ES-I3 (cell line): ENCODE measurements at regions not wholly inside any gene's neighbourhood (a gene's known extent, or its start where the extent isn't known, plus 50 kb on each side); places are given as distances from the start of the nearest gene placed in this dataset.

ENCODE experiments used
- H3K36me3 ChIP-seq: 2 replicates; pipeline ENCODE4 v1.6.1; 2013; ENCODE audit warnings: mild to moderate bottlenecking, low read length, control low read depth, moderate library complexity; ENCODE audit not compliant: insufficient read depth
- H3K4me1 ChIP-seq: 2 replicates; pipeline ENCODE4 v1.6.1; 2013; ENCODE audit warnings: mild to moderate bottlenecking, control low read depth, low read length; ENCODE audit not compliant: insufficient read depth
- H3K9ac ChIP-seq: 2 replicates; pipeline ENCODE4 v1.6.1; 2013; ENCODE audit warnings: low read depth, mild to moderate bottlenecking, low read length, moderate library complexity
- H3K9me3 ChIP-seq: 2 replicates; pipeline ENCODE4 v1.6.1; 2013; ENCODE audit warnings: mild to moderate bottlenecking, low read length, moderate library complexity; ENCODE audit not compliant: control insufficient read depth, insufficient read depth

GRCh38 chr6:19320111-19320581 lies 517.0 kb upstream of the ID4 start:
- Histone ChIP-seq H3K36me3 (no peaks in the 10 kb centered on the region), H3K9me3 (no peaks in the 10 kb centered on the region), H3K4me1 (no peaks in the 10 kb centered on the region), H3K9ac (no peak overlapping the region)

- Histone ChIP-seq H3K36me3 (no peaks in the 10 kb centered on the region), H3K9me3 (no peaks in the 10 kb centered on the region), H3K9ac (no peak overlapping the region), H3K4me1 (0 out of 2 replicates have a peak, but pooled peaks cover 2% of the 10 kb centered on the region)
Measured at GRCh38 chr6:19322691-19323485, 514.3 kb upstream of the ID4 start.

- H3K9me3 ChIP-seq = no peaks in the 10 kb centered on the region
- no peak overlapping the region for H3K9ac ChIP-seq
- H3K4me1 ChIP-seq = peaks cover 9% of the 10 kb centered on the region; the same call in 1 of the 2 replicates
- H3K36me3 ChIP-seq = no peaks in the 10 kb centered on the region
Measured at GRCh38 chr6:19324376-19324775, 512.8 kb upstream of the ID4 start.

GRCh38 chr6:19325335-19325789 lies 511.8 kb upstream of the ID4 start:
- Histone ChIP-seq H3K9me3 (no peaks in the 10 kb centered on the region), H3K36me3 (no peaks in the 10 kb centered on the region), H3K4me1 (peaks cover 9% of the 10 kb centered on the region; the same call in 1 of the 2 replicates), H3K9ac (no peak overlapping the region)

- H3K4me1 ChIP-seq = peaks cover 9% of the 10 kb centered on the region; the same call in 1 of the 2 replicates
- H3K36me3 ChIP-seq = no peaks in the 10 kb centered on the region
- H3K9ac ChIP-seq = no peak overlapping the region
- no peaks in the 10 kb centered on the region for H3K9me3 ChIP-seq
Measured at GRCh38 chr6:19327241-19327640, 509.9 kb upstream of the ID4 start.

- H3K4me1 ChIP-seq = peaks cover 9% of the 10 kb centered on the region; the same call in 1 of the 2 replicates
- H3K9me3 ChIP-seq = no peaks in the 10 kb centered on the region
- no peak overlapping the region for H3K9ac ChIP-seq
- H3K36me3 ChIP-seq = no peaks in the 10 kb centered on the region
Measured at GRCh38 chr6:19327661-19328060, 509.5 kb upstream of the ID4 start.

GRCh38 chr6:19329078-19329477 lies 508.1 kb upstream of the ID4 start:
- Histone ChIP-seq H3K36me3 (no peaks in the 10 kb centered on the region), H3K9ac (no peak overlapping the region), H3K9me3 (no peaks in the 10 kb centered on the region), H3K4me1 (peaks cover 9% of the 10 kb centered on the region; the same call in 1 of the 2 replicates)

- Histone ChIP-seq H3K9me3 (no peaks in the 10 kb centered on the region), H3K36me3 (no peaks in the 10 kb centered on the region), H3K9ac (no peak overlapping the region), H3K4me1 (peaks cover 9% of the 10 kb centered on the region)
Measured at GRCh38 chr6:19331089-19331488, 506.1 kb upstream of the ID4 start.

- Histone ChIP-seq H3K9me3 (no peaks in the 10 kb centered on the region), H3K36me3 (no peaks in the 10 kb centered on the region), H3K9ac (no peak overlapping the region), H3K4me1 (peaks cover 15% of the 10 kb centered on the region)
Measured at GRCh38 chr6:19332806-19333460, 504.2 kb upstream of the ID4 start.

- Histone ChIP-seq H3K4me1 (peaks cover 9% of the 10 kb centered on the region), H3K36me3 (no peaks in the 10 kb centered on the region), H3K9me3 (no peaks in the 10 kb centered on the region), H3K9ac (no peak overlapping the region)
Measured at GRCh38 chr6:19333936-19334335, 503.2 kb upstream of the ID4 start.

- Histone ChIP-seq H3K9me3 (no peaks in the 10 kb centered on the region), H3K4me1 (peaks cover 8% of the 10 kb centered on the region), H3K36me3 (no peaks in the 10 kb centered on the region), H3K9ac (no peak overlapping the region)
Measured at GRCh38 chr6:19336579-19336978, 500.6 kb upstream of the ID4 start.

- H3K36me3 ChIP-seq = no peaks in the 10 kb centered on the region
- H3K9ac ChIP-seq = no peak overlapping the region
- peaks cover 8% of the 10 kb centered on the region for H3K4me1 ChIP-seq
- no peaks in the 10 kb centered on the region for H3K9me3 ChIP-seq
Measured at GRCh38 chr6:19337101-19337500, 500.1 kb upstream of the ID4 start.

GRCh38 chr6:19342616-19343015 lies 494.6 kb upstream of the ID4 start:
- Histone ChIP-seq H3K36me3 (no peaks in the 10 kb centered on the region), H3K9me3 (no peaks in the 10 kb centered on the region), H3K9ac (no peak overlapping the region), H3K4me1 (no peaks in the 10 kb centered on the region)

- Histone ChIP-seq H3K9ac (no peak overlapping the region), H3K9me3 (no peaks in the 10 kb centered on the region; the same call in 1 of the 2 replicates), H3K36me3 (no peaks in the 10 kb centered on the region), H3K4me1 (no peaks in the 10 kb centered on the region)
Measured at GRCh38 chr6:19349429-19349828, 487.7 kb upstream of the ID4 start.

- no peaks in the 10 kb centered on the region for H3K36me3 ChIP-seq
- H3K9ac ChIP-seq = no peak overlapping the region
- H3K4me1 ChIP-seq = peaks cover 9% of the 10 kb centered on the region
- no peaks in the 10 kb centered on the region; the same call in none of the 2 replicates for H3K9me3 ChIP-seq
Measured at GRCh38 chr6:19354181-19354580, 483.0 kb upstream of the ID4 start.
